Omental fat pad (tissue), 3 donors: ENCODE measurements at regions not wholly inside any gene's neighbourhood (a gene's known extent, or its start where the extent isn't known, plus 50 kb on each side); places are given as distances from the start of the nearest gene placed in this dataset.
"Not testable (repeated sequence)": the region's sequence is repeated elsewhere in the genome, so short reads cannot be mapped to it uniquely, and the experiment has no call there.

Experiments
- ATAC-seq: fragments of 150-250 bp; one replicate; pipeline ENCODE4 v1.9.1; 2016; ENCODE audit warnings: mild to moderate bottlenecking, moderate library complexity; ENCODE audit not compliant: low FRiP score
- DNase-seq: peaks from one replicate; pipeline ENCODE4 v3.0.0-alpha.2; 2019; ENCODE audit warnings: low spot score
- TF ChIP-seq, protein P1 (sequence below), 3 donors: fragments of 450-650 bp; IDR thresholded peaks; one replicate each; pipeline ENCODE4 v1.5.1; 2016 to 2017; ENCODE audit warnings: antibody characterized with exemption in 3 of 3, mild to moderate bottlenecking in 3 of 3, moderate library complexity in 2 of 3

DNA sequence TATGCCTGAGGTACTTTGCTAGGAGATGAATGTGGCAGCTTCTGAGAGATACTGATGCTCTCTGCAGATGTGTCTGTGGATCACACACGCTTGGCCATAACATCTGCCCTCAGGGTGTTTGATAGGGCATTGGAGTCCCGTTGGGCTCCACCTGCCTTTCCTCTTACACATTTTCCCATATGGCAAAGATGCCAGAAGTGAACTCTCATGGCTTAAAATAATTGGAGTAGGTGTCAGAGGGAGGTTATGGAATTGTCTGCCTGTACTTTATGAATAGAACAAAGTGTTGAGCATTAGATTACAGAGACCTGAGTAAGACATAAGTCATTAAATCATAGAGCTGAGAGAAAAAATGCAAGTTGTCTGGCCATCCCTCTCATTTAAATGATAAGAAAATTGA, 75.3 kb upstream of the PNPT1 start:
- no peak for ATAC-seq
- DNase-seq, result no peak
- TF ChIP-seq, protein P1, sequence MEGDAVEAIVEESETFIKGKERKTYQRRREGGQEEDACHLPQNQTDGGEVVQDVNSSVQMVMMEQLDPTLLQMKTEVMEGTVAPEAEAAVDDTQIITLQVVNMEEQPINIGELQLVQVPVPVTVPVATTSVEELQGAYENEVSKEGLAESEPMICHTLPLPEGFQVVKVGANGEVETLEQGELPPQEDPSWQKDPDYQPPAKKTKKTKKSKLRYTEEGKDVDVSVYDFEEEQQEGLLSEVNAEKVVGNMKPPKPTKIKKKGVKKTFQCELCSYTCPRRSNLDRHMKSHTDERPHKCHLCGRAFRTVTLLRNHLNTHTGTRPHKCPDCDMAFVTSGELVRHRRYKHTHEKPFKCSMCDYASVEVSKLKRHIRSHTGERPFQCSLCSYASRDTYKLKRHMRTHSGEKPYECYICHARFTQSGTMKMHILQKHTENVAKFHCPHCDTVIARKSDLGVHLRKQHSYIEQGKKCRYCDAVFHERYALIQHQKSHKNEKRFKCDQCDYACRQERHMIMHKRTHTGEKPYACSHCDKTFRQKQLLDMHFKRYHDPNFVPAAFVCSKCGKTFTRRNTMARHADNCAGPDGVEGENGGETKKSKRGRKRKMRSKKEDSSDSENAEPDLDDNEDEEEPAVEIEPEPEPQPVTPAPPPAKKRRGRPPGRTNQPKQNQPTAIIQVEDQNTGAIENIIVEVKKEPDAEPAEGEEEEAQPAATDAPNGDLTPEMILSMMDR (IDR thresholded peaks at IDR 0.05), result no peak

DNA sequence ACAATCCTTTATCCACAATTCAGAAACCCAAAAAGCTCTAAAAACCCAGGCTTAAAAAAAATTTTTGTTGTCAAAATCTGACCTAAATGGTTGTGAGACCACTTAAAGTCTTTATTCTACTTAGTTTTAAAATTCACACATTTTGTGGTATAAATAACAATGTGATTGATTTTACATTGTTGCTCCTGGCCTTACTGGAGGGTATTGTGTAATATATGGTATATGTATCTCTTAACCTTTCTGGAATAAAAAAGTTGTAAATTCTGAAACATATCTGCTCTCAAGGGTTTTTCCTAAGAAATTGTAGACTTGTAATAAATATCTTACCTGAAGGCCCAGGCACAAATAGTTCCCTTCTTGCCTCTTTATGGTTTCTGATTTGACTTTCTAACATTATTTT, 73.3 kb upstream of the PNPT1 start:
- ATAC-seq (no peak), DNase-seq (no peak)
- TF ChIP-seq, protein P1 (IDR thresholded peaks at IDR 0.05), result no peak

DNA sequence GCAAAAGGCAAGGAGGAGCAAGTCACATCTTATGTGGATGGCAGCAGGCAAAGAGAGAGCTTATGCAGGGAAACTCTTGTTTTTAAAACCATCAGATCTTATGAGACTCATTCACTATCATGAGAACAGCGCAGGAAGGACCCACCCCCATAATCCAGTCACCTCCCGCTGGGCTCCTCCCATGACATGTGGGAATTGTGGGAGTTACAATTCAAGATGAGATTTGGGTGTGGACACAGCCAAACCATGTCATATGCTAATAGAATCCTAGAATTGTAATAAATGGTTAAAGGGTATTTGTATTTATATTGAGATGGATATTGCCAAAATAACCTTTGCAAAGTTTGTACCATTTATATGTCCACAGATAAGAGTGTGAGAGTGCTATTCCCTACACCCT, 72.1 kb upstream of the PNPT1 start:
- ATAC-seq, result not testable (repeated sequence)

DNA sequence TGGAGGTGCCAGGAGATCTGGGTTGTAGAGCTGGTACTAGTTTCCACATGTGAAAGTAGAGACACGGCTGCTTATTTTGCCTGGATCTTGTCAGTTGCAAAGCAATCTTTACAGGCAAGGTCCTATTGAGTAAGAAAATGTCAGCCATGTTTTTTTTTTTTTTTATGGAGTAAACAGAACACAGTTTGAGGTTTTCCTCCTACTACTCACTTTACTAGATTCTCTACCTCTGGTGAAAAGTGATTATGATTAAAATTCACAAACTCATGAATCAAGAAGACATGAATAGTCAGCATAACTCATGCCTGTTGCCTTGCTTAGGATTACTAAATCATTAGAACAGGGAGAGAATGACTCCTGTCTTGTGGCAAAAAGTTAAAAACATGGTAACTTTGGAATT, 70.1 kb upstream of the PNPT1 start:
- DNase-seq (no peak), ATAC-seq (peak; percentile 63)
- TF ChIP-seq, protein P1 (IDR thresholded peaks at IDR 0.05), result no peak

More for the DNA sequence above, 72.1 kb upstream of the PNPT1 start:
- not testable (repeated sequence) for DNase-seq

DNA sequence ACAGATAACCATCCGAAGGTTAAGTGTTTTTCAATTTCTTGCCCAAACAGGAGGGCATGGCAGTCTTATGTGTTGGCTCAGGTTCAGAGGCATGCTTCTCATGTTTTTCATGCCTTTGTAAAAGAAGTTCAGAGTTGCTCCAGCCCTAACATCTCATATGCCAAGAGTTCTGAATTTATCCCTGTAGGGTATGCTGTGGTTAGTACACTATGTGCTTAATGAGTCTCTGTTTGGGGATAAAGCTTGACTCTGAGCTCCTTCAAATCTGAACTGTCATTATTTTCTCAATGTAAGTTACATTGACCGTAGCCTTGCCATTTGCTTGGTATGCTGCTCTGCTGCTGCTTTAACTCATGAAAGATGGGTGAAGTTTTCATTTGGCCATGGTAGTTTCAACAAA, 67.9 kb upstream of the PNPT1 start:
- ATAC-seq (peak; percentile 45), DNase-seq (no peak)

DNA sequence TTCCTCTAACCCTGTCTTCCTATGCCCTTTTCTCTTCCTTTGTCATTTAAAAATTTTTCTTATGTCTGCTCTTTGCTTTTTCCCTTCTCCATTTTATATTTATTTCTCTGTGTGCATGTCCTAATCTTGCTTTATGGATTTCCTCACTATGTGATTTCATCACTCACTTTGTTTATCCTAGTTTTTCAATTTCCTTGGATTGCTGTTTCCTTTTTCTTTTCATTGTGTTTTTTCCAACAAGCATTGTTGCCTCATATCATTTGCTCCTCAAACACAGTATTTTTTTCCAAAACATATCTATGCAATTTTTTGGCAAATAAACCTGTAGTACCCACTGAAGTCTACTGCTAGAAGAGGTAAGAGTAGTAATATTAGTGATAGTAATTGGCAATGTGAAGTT, 67.4 kb upstream of the PNPT1 start:
- no peak for DNase-seq
- TF ChIP-seq, protein P1 (IDR thresholded peaks at IDR 0.05), result no peak
- ATAC-seq, result peak; percentile 49

More for the DNA sequence above, 67.9 kb upstream of the PNPT1 start:
- TF ChIP-seq, protein P1 (IDR thresholded peaks at IDR 0.05), result no peak

DNA sequence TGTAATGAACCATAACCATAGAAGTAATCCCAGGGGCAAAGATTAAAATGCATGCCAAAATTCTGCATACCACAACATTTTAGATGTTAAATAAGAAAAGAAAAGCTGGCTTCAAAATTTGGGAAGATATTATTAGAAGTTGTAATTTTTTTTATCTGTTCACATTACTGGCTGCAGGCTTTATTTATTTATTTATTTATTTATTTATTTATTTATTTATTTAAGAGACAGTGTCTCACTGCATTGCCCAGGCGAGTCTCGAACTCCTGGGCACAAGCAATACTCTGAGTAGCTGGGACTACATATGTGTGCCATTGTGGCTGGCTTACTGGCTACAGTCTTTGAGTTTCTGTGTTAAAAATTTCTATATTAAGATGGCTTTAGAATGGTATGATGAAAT, 66.5 kb upstream of the PNPT1 start:
- DNase-seq (no peak), ATAC-seq (no peak)
- TF ChIP-seq, protein P1 (IDR thresholded peaks at IDR 0.05), result no peak
